T-helper 2 cell treated with Interferon-gamma antibody and Interleukin-4, amounts not matched to agents 100 ng/mL and 5 ng/mL, for 36 hours (primary cell): ENCODE measurements at regions not wholly inside any gene's neighbourhood (a gene's known extent, or its start where the extent isn't known, plus 50 kb on each side); places are given as distances from the start of the nearest gene placed in this dataset.

Experiments
- intact Hi-C: fragments of 100-400 bp; cut with micrococcal nuclease; formaldehyde crosslinking; loops from one replicate; pipeline ENCODE4 v1.15.1; 2023

GRCh38 chr21:41653954-41654491 is 112.8 kb downstream of the RIPK4 start:
- intact Hi-C loops, result no loop called here

- intact Hi-C loops, result no loop called here
Observed at GRCh38 chr21:41653243-41653953, 113.5 kb downstream of the RIPK4 start.

GRCh38 chr21:41651830-41652229 is 115.0 kb downstream of the RIPK4 start:
- intact Hi-C loops, result no loop called here

GRCh38 chr21:41651406-41651805 is 115.4 kb downstream of the RIPK4 start:
- intact Hi-C loops, result no loop called here

GRCh38 chr21:41650526-41651145 is 116.2 kb downstream of the RIPK4 start:
- intact Hi-C loops, result no loop called here

GRCh38 chr21:41648591-41649031 is 118.2 kb downstream of the RIPK4 start:
- intact Hi-C loops, result no loop called here

- intact Hi-C loops, result no loop called here
Observed at GRCh38 chr21:41647806-41648561, 118.9 kb downstream of the RIPK4 start.

- intact Hi-C loops, result no loop called here
Observed at GRCh38 chr21:41643246-41643966, 123.4 kb downstream of the RIPK4 start.

GRCh38 chr21:41641821-41642701 is 124.8 kb downstream of the RIPK4 start:
- intact Hi-C loops, result no loop called here

GRCh38 chr21:41641510-41641815 is 125.4 kb downstream of the RIPK4 start:
- intact Hi-C loops, result no loop called here

GRCh38 chr21:41640748-41641509 is 125.9 kb downstream of the RIPK4 start:
- intact Hi-C loops, result no loop called here

GRCh38 chr21:41639766-41640165 is 127.1 kb downstream of the RIPK4 start:
- intact Hi-C loops, result no loop called here

- intact Hi-C loops, result no loop called here
Observed at GRCh38 chr21:41639336-41639735, 127.5 kb downstream of the RIPK4 start.

GRCh38 chr21:41638201-41638790 is 128.6 kb downstream of the RIPK4 start:
- intact Hi-C loops, result no loop called here

- intact Hi-C loops, result no loop called here
Observed at GRCh38 chr21:41636636-41637630, 129.0 kb upstream of the TMPRSS2 start.

- intact Hi-C loops, result no loop called here
Observed at GRCh38 chr21:41635874-41636273, 127.9 kb upstream of the TMPRSS2 start.

GRCh38 chr21:41634858-41635257 is 126.9 kb upstream of the TMPRSS2 start:
- intact Hi-C loops, result no loop called here

- intact Hi-C loops, result no loop called here
Observed at GRCh38 chr21:41634211-41634694, 126.3 kb upstream of the TMPRSS2 start.
